ENCODE measurements at regions not wholly inside any gene's neighbourhood (a gene's known extent, or its start where the extent isn't known, plus 50 kb on each side); places are given as distances from the start of the nearest gene placed in this dataset.

DNA sequence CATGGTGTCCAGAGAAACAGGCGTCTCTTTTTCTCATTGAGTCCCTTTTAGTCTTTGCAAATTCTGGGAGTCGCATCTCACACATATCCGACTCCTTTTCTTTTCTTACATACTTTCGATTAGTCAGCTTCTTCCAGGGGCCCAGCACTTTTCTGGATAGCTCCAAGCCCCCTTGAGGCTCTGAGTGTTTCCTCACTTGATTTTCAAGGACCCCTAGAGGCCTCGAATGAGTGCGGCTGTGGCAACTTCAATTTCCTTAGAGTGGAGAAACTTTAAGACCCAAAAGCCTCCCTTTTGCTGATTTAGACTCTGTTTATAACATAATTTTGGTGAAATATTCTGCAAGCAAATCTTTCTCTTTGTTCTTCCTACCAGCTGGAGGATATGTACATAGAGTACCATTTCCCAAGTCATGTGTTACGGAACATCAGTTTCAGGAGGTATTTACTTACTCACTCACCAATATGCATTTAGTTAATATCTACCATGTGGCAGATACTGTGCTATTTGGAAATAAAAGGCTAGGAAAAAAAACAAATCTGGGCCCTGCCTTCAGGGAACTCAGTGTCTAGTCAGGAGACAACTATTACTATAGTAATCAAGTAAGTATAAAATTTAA is 555.2 kb downstream of the REEP3 start:
- TF ChIP-seq, protein P1, sequence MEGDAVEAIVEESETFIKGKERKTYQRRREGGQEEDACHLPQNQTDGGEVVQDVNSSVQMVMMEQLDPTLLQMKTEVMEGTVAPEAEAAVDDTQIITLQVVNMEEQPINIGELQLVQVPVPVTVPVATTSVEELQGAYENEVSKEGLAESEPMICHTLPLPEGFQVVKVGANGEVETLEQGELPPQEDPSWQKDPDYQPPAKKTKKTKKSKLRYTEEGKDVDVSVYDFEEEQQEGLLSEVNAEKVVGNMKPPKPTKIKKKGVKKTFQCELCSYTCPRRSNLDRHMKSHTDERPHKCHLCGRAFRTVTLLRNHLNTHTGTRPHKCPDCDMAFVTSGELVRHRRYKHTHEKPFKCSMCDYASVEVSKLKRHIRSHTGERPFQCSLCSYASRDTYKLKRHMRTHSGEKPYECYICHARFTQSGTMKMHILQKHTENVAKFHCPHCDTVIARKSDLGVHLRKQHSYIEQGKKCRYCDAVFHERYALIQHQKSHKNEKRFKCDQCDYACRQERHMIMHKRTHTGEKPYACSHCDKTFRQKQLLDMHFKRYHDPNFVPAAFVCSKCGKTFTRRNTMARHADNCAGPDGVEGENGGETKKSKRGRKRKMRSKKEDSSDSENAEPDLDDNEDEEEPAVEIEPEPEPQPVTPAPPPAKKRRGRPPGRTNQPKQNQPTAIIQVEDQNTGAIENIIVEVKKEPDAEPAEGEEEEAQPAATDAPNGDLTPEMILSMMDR (IDR thresholded peaks at IDR 0.05; ENCODE audit: insufficient read depth, low read depth, low read length): no peak
- no peak overlapping the region for H3K4me3 ChIP-seq (ENCODE audit: low read depth, low read length)
- no peak for DNase-seq (ENCODE audit: low read depth)

DNA sequence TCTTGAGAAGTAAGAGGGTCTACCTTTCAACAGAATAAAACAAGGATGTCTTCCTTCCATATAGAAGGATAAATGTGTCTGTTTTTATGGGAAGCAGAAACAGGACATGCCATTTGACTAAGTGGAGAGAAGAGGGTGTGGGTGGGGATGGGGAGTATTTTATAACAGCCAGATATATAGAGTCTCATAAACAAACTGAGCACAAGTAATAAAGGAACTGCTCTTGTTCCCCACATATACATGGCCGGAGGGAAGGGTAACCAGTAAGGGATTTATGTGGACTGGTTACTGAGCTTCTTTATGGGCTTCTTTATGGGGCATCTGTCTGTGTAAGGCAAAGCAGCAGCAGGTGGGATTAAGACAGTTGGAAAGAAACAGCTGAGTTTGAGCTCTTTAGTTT is 558.1 kb downstream of the REEP3 start:
- H3K4me3 ChIP-seq (ENCODE audit: low read depth, low read length): no peak overlapping the region
- TF ChIP-seq, protein P1 (IDR thresholded peaks at IDR 0.05; ENCODE audit: insufficient read depth, low read depth, low read length): no peak

DNA sequence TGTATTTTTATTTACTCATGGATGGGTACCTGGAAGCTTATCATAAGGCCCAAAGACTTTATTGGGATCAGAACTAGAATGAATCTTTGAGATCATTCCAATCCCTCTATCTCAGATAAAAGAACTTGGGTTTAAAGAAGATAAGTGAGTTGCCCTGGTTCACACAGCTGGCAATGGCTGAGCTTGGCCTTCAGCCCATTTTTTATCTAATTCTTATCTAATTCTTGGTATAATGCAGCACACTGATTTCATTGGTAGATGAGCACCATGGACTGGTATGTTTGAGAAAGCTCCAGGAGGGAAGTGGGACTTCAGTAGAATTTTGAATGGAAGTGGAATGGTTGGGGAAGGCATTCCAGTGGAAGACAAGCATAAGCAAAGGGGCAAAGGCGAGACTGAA is 558.9 kb downstream of the REEP3 start:
- H3K4me3 ChIP-seq (ENCODE audit: low read depth, low read length): no peak overlapping the region
- DNase-seq (ENCODE audit: low read depth): no peak
- TF ChIP-seq, protein P1 (IDR thresholded peaks at IDR 0.05; ENCODE audit: insufficient read depth, low read depth, low read length): no peak

More for the DNA sequence above, 558.1 kb downstream of the REEP3 start:
- DNase-seq (ENCODE audit: low read depth): no peak

DNA sequence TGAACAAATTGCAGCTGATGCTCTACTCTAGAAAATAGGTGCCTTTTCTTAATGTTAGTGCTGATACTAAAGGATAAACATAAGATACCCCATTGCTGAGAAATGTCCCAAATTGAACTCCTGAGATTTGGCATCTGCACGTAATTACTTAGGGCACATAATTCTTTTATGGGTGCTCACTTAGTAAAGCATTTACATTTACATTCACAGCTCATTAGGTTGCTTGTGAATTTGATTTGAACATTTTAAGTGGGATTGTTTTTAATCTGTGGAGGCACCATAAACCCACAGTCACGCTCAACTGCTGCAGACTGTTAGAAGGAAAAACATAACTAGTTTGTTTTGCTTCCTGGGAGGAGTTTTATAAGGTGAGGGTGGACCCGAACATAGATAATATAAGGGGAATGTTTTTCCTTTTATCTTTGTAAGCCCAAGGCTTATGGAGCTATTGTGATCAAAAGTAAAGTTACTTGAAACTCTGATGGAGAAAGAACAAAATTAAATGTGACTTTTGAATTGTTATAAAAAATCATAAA is 560.8 kb downstream of the REEP3 start:
- no peak for DNase-seq (ENCODE audit: low read depth)
- no peak overlapping the region for H3K4me3 ChIP-seq (ENCODE audit: low read depth, low read length)
- TF ChIP-seq, protein P1 (IDR thresholded peaks at IDR 0.05; ENCODE audit: insufficient read depth, low read depth, low read length): no peak

DNA sequence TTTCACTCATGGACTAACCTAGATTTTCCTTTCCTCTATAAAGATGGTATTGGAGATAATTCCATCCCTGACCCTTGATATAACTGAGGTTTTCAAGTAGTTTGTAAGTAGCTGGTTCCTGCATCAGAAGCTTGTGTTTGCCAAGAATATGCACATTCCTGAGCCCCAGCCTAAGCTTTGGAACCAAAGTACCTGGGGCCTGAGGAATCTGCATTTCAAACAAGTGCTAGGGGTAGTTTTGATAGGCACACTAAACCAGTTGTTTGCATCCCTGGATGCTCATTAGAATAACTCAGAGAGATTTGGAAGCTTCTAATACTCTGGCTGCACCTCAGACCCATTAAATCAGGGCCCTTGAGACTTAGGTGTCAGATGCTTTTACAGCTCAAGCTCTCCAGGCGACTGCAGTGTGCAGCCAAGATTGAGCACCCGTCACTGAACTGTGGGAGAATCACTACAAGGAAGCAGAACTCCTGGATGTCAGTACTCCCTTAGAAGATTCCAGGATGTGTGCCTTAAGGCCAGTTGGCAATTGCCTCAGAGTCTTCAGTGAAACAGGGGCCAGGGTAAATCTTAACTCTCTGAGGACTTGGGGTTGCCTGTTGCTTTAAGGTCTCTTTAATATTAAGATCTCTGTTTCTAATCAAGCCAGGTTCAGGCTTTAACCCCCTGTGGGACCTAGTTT is 565.0 kb downstream of the REEP3 start:
- TF ChIP-seq, protein P1 (IDR thresholded peaks at IDR 0.05; ENCODE audit: insufficient read depth, low read depth, low read length): no peak
- no peak overlapping the region for H3K4me3 ChIP-seq (ENCODE audit: low read depth, low read length)

DNA sequence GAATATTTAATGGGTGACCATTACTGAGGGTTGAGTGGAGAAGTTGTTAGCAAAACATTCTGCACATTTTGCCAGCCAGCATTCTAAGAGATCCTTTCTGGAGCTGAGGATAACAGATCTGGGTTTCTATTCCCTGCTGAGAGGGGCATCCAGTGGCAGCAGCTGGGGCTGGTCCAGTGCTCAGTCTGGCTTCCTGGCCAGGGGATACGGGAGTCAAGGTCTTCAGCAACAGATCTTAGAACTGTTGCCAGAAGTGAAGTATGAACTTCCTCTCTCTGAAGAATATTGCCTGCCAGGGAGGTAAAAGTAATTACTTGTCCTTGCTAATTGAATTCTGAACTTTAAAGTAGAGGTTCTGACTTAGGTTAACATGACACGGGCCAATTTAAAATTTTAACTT is 568.4 kb downstream of the REEP3 start:
- no peak for DNase-seq (ENCODE audit: low read depth)
- TF ChIP-seq, protein P1 (IDR thresholded peaks at IDR 0.05; ENCODE audit: insufficient read depth, low read depth, low read length): no peak

More for the DNA sequence above, 565.0 kb downstream of the REEP3 start:
- no peak for DNase-seq (ENCODE audit: low read depth)

More for the DNA sequence above, 568.4 kb downstream of the REEP3 start:
- H3K4me3 ChIP-seq (ENCODE audit: low read depth, low read length): no peak overlapping the region
